ENCODE measurements at regions not wholly inside any gene's neighbourhood (a gene's known extent, or its start where the extent isn't known, plus 50 kb on each side); places are given as distances from the start of the nearest gene placed in this dataset.

DNA sequence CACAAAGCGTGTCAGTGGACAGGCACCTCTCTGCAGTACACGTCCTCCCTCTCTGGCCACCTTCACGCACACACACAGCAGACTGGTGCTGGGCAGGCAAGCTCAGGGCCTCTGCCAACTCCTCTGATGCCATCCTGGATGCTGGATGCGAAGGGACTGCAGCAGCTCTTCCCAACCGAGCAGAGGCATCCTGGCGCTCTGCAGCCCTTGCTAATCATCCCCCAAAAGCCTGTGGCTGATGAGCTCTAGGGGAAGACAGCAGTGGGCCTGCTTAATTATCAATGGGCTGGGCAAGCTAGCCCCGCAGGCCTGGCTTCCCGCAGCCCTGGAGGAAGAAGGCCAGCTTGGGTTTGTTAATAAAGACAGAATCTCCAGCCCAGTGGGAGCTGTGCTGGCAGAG is 71.3 kb upstream of the TEX51 start:
- no peak overlapping the region for H3K4me3 ChIP-seq (ENCODE audit: low read depth, low read length)
- DNase-seq (ENCODE audit: low read depth) = no peak
- TF ChIP-seq, protein P1, sequence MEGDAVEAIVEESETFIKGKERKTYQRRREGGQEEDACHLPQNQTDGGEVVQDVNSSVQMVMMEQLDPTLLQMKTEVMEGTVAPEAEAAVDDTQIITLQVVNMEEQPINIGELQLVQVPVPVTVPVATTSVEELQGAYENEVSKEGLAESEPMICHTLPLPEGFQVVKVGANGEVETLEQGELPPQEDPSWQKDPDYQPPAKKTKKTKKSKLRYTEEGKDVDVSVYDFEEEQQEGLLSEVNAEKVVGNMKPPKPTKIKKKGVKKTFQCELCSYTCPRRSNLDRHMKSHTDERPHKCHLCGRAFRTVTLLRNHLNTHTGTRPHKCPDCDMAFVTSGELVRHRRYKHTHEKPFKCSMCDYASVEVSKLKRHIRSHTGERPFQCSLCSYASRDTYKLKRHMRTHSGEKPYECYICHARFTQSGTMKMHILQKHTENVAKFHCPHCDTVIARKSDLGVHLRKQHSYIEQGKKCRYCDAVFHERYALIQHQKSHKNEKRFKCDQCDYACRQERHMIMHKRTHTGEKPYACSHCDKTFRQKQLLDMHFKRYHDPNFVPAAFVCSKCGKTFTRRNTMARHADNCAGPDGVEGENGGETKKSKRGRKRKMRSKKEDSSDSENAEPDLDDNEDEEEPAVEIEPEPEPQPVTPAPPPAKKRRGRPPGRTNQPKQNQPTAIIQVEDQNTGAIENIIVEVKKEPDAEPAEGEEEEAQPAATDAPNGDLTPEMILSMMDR (IDR thresholded peaks at IDR 0.05; ENCODE audit: insufficient read depth, low read depth, low read length) = no peak

DNA sequence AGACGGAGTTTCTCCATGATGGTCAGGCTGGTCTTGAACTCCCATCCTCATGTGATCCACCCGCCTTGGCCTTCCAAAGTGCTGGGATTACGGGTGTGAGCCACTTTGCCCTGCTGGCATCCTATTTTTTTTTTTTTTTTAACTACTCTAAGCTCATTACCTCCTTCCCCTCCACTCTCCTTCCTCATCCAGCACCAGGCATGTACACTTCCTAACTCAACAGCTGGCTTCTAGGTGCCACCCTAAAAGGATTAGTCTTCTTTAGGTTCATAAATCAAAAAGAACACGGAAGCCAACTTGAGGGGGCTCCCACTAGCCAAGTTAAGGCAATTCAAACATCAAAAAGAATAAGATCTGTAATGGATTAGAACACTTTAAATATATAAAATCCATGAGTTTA is 70.6 kb upstream of the TEX51 start:
- H3K4me3 ChIP-seq (ENCODE audit: low read depth, low read length) = no peak overlapping the region
- no peak for DNase-seq (ENCODE audit: low read depth)
- TF ChIP-seq, protein P1 (IDR thresholded peaks at IDR 0.05; ENCODE audit: insufficient read depth, low read depth, low read length) = no peak

DNA sequence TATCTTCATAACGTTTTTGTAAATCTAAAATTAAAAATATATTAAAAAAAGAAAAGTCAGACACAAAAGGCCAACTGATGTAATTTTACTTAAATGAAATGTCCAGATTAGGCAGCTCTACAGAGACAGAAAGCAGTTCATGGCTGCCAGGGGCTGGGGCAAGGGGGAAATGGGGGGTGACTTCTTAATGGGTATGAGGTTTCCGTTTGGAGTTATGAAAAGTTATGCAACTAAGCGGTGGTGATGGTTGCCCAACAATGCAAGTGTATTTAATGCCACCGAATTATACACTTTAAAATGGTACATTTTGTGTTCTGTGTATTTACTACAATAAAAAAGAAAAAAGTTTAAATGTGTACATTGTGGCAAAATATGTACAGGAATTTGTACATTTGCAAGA is 70.2 kb upstream of the TEX51 start:
- DNase-seq (ENCODE audit: low read depth) = no peak
- TF ChIP-seq, protein P1 (IDR thresholded peaks at IDR 0.05; ENCODE audit: insufficient read depth, low read depth, low read length) = no peak

DNA sequence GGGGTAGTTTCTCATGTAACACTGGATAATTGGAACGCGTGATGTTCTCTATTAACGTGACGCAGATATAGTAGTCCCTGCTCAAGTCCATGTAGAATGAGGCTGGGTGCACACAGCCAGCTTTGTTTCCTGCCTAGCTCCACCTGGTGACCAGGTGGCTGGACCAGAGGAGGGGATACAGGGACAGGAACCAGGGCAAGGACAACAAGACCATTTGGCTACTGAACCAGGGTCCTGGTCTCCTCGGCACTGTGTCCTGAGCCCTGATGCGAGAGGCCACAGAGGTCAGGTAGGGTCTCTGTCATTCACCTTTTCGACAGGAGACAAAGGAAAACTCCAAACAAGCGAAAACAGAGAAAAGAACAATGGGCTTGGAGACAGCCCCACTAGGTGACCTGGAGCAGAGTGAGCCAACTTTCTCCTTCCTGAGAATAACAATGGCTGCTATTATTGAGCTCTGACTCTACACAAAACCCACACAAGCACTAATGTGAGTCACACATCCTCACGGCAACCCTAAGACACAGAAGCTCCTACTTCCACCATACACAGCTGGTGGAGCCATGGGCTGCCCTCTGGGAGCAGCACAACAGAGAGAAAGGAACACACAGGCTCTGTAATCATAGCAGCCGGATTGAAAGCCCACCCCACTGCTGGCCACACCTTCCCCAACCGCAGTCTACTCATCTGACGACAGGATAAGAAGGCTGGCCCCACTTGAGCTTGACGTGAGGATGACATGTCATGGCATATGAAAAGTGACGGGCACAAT is 67.3 kb upstream of the TEX51 start:
- TF ChIP-seq, protein P1 (IDR thresholded peaks at IDR 0.05; ENCODE audit: insufficient read depth, low read depth, low read length) = no peak
- DNase-seq (ENCODE audit: low read depth) = no peak
- H3K4me3 ChIP-seq (ENCODE audit: low read depth, low read length) = no peak overlapping the region

More for the DNA sequence above, 70.2 kb upstream of the TEX51 start:
- H3K4me3 ChIP-seq (ENCODE audit: low read depth, low read length) = no peak overlapping the region

DNA sequence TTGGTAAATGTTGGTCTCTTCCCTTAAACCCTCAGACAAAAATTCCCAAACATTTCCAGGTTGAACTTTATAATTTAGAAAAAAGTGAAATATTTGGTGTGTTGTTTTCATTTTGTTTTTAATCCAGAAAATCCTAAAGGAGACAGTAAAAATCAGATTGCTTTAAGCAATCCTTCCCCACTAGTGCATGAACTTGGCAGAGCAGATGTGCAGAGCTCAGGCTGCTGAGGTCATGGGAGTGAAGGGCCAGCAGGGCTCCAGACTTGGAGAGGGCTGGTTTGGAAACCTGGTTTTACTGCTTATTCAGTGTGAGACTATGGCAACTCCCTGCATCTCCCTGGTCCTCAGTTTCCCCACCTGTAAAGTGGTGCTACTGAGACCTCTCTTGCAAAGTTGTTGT is 66.7 kb upstream of the TEX51 start:
- DNase-seq (ENCODE audit: low read depth) = no peak
- TF ChIP-seq, protein P1 (IDR thresholded peaks at IDR 0.05; ENCODE audit: insufficient read depth, low read depth, low read length) = no peak
- no peak overlapping the region for H3K4me3 ChIP-seq (ENCODE audit: low read depth, low read length)

DNA sequence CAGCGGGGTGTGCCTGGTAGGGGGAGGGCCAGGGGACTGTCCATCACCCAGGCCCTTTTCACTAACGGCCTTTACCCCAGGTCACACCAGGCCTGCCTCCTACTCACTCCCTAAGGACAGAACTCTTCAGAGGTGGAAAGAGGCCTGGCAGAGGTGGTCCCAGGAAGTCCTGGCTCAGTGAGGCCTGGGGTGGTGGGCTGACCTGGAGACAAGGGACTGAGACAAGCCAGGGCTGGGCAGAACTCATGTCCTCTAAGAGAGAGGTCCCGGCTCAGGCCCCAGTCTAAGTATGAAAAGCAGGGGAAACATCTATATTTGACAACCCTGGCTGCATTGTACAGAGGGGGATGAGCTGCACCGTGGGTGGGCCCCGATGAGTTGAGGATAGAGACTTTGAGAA is 65.9 kb upstream of the TEX51 start:
- TF ChIP-seq, protein P1 (IDR thresholded peaks at IDR 0.05; ENCODE audit: insufficient read depth, low read depth, low read length) = no peak
- no peak overlapping the region for H3K4me3 ChIP-seq (ENCODE audit: low read depth, low read length)
- no peak for DNase-seq (ENCODE audit: low read depth)
